NB4 (cell line): ENCODE measurements at regions not wholly inside any gene's neighbourhood (a gene's known extent, or its start where the extent isn't known, plus 50 kb on each side); places are given as distances from the start of the nearest gene placed in this dataset.

Experiments used
- DNase-seq: peaks from one replicate; pipeline ENCODE4 v3.0.0; 2010; ENCODE audit warnings: low read depth
- H3K4me3 ChIP-seq: one replicate; pipeline ENCODE4 v1.5.1; 2011; ENCODE audit warnings: mild to moderate bottlenecking, low read depth, low read length, moderate library complexity
- MAX ChIP-seq: IDR thresholded peaks from 2 replicates; pipeline ENCODE4 v1.6.1; 2011; ENCODE audit warnings: low read depth, low read length
- MYC ChIP-seq: IDR thresholded peaks from 2 replicates; pipeline ENCODE4 v1.6.1; 2011; ENCODE audit warnings: low read depth, low read length
- POLR2A ChIP-seq: IDR thresholded peaks from 2 replicates; pipeline ENCODE4 v1.6.1; 2011; ENCODE audit warnings: mild to moderate bottlenecking; ENCODE audit not compliant: insufficient read length; ENCODE audit errors: extremely low read depth
- TF ChIP-seq, protein P1 (sequence below): IDR thresholded peaks from one replicate; pipeline ENCODE4 v1.5.1; 2012; ENCODE audit warnings: low read depth, low read length

DNA sequence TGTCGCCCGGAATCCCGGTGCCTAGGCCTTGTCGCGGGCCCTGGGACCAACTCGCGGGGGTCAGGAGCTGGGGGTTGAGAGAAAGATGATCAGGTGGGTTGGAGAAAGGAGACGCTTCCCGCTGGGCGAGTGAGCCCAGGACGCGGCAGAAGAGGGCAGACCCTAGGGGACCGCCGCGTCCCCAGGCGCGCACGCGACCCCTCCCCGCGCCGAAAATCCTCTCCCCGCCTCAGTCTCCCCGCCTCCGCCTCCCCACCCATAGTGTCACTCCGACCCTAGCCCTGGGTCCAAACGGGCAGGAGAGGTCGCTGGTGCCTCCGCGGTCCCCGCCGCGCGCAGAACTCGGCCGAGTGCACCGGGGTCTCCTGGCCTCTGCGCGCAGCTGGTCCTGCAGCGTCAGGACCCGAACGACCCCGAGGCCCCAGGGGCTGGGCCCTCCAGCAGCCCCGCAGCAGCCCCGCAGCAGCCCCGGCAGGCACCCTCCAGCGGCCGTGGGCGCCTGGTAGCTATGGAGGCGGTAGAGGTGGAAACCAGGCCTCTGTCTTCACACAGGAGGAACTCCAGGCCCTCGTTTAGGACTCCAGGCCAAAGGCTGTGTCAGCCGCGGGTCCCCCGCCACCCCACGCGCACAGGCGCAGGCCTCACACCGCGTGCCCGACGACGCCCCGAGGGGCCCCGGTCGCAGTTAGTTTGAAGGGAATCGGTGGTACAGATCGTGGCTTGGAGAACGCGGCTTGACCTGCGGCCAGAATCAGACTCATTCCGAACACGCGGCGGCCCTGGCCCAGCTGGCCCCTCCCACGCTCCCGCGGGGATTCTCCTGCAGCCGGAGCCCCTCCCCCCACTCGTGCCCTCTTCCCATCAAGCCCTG, 60.1 kb upstream of the EIF5 start:
- no peak for TF ChIP-seq POLR2A
- no peak for TF ChIP-seq MAX
- no peak for TF ChIP-seq MYC
- TF ChIP-seq, protein P1, sequence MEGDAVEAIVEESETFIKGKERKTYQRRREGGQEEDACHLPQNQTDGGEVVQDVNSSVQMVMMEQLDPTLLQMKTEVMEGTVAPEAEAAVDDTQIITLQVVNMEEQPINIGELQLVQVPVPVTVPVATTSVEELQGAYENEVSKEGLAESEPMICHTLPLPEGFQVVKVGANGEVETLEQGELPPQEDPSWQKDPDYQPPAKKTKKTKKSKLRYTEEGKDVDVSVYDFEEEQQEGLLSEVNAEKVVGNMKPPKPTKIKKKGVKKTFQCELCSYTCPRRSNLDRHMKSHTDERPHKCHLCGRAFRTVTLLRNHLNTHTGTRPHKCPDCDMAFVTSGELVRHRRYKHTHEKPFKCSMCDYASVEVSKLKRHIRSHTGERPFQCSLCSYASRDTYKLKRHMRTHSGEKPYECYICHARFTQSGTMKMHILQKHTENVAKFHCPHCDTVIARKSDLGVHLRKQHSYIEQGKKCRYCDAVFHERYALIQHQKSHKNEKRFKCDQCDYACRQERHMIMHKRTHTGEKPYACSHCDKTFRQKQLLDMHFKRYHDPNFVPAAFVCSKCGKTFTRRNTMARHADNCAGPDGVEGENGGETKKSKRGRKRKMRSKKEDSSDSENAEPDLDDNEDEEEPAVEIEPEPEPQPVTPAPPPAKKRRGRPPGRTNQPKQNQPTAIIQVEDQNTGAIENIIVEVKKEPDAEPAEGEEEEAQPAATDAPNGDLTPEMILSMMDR: no peak
- DNase-seq: no peak
- H3K4me3 ChIP-seq: no peak overlapping the region

DNA sequence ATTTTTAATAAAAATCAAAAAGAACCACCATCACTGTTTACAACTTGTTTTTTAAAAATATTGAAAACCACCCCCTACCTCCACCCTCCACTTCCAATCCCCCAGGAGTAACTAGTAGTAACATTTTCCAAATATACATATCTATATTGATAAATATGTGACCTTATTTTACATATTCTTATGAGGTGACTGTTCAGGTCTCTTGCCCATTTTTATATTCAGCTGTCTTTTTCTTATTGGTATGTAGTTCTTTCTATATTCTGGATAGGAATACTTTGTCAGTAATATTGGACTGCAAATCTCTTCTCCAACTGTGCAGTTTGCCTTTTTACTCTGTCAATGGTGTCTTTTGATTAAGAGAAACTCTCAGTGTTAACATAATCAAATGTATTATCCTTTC, 59.0 kb upstream of the EIF5 start:
- TF ChIP-seq MYC (no peak), MAX (no peak), POLR2A (no peak)
- TF ChIP-seq, protein P1: no peak
- no peak for DNase-seq
- H3K4me3 ChIP-seq: no peak overlapping the region

DNA sequence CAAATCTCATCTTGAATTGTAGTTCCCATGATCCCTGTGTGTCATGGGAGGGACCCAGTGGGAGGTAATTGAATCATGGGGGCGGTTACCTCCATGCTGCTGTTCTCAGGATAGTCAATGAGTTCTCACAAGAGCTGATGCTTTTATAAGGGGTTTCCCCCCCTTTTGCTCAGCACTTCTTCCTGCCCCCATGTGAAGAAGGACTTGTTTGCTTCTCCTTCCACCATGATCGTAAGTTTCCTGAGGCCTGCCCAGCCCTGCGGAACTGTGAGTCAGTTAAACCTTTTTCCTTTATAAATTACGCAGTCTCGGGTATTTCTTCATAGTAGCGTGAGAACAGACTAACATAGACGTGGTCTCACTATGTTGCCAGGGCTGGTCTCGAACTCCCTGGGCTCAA, 56.1 kb upstream of the EIF5 start:
- TF ChIP-seq, protein P1: no peak
- TF ChIP-seq MYC (no peak), MAX (no peak), POLR2A (no peak)
- H3K4me3 ChIP-seq: no peak overlapping the region
- no peak for DNase-seq

DNA sequence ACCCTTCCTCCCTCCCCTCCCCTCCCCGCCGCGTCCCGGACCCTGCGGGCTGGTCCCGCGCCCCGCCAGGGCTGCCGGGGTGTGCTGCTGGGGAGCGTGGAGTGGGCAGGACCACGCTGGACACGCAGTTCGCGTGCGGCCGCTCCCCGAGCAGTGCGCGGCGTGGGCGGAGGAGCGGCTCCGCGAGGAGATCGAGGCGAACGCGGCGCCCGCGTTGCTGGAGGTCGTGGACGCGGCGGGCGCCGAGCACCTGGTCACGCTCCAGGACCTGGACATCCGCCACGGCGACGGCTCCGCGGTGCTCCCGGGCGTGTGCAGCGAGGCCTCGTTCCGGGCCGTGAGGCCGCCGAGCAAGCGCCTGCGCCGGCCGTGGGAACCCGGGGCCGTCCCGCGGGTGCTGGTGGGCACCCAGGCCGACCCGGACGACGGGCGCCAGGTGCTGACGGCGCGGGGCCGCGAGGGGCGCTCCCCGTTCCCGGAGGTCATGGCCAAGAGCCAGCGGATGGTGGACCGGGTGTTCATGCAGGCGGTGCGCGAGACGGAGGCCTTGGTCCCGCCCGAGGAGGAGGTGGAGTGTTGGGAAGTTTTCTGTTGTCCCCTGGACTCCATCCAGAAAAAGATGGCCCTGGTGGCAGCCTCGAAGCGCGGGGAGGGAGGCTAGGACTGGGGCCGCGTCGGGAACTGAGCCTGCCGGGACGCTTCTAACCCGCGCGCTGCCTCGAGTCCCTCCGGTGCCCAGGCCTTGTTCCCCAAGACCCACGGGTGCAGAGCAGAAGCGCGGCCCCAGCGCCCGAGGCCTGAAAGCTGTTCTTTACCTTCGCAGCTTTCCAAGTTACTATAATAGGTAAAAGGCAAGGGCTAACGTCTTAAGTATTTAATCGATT, 54.7 kb upstream of the EIF5 start:
- TF ChIP-seq, protein P1: no peak
- TF ChIP-seq POLR2A (no peak), MYC (no peak), MAX (no peak)
- no peak overlapping the region for H3K4me3 ChIP-seq
- no peak for DNase-seq

GRCh38 chr14:103280278-103280928, 53.6 kb upstream of the EIF5 start:
- no peak overlapping the region for H3K4me3 ChIP-seq
- TF ChIP-seq MAX: no peak
- DNase-seq: no peak
